Glomerular visceral epithelial cell (primary cell): ENCODE measurements at regions not wholly inside any gene's neighbourhood (a gene's known extent, or its start where the extent isn't known, plus 50 kb on each side); places are given as distances from the start of the nearest gene placed in this dataset.
A peak's percentile ranks its signal among the peaks of the same experiment; 100 is the strongest.
"Not testable (repeated sequence)": the region's sequence is repeated elsewhere in the genome, so short reads cannot be mapped to it uniquely, and the experiment has no call there.

ENCODE experiments used
- DNase-seq: peaks from one replicate; pipeline ENCODE4 v3.0.0-alpha.2; 2016; ENCODE audit errors: extremely low spot score

- DNase-seq: no peak
Measured at GRCh38 chr18:14962626-14963025, 214.7 kb downstream of the ANKRD30B start.

DNA sequence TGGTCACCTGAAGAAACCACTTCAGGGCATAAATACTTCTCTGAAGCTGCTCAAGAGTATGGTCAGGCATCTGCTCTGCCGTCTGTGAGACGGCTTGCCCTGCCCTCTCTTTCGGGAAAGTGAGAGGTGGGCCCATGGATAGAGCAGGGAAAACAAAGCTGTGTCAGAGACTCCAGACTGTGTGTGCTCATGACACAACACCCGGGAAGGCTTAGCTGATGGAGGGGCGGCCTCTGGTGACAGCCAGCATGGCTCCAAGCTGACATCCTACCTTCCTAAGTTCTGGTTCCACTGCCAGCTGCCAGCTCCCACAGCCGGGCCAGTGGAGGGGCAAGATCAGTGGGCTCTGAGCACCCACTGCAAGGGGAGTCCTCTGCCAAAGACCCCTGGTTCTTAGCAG lies 215.3 kb downstream of the ANKRD30B start:
- no peak for DNase-seq

GRCh38 chr18:14964002-14964401 lies 216.0 kb downstream of the ANKRD30B start:
- no peak for DNase-seq

DNA sequence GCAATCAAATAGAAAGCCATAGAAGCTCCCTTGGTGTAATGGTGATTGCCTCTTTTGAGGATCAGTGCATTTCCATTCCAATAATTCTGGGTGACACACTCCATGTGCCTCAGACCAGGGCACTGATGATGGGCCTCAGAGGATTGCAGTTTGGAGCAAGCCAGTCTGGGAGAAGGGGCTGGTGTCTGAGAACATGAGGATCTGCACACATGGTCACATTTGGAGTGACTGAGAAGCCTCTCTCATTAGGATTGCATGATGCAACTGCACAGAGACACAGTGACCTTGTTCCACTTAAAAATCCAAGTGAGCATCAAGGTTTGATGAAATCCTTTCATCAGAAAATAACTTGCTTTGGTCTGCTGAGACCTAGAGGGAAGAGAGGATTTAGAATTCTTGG lies 216.4 kb downstream of the ANKRD30B start:
- DNase-seq: no peak

GRCh38 chr18:14964976-14965375 lies 217.0 kb downstream of the ANKRD30B start:
- DNase-seq: not testable (repeated sequence)

DNA sequence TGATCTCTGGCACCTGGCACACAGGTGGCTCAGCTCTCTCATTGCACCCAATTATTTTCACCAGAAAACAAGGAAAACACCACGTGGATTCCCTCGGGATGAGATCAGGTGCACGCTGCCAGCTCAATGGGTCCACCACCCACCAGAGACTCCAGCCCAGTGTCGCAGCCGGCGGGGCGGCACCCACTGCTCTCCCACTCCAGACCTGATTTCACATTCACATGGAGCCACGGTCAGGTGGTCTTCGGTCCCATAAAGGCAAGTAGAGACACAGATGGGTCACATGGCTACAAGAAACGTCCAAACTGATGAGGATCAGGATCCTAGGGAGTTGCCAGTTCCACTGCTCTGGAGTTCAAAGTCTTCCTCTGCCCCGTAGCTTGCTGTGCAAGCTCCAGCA lies 217.6 kb downstream of the ANKRD30B start:
- no peak for DNase-seq

DNA sequence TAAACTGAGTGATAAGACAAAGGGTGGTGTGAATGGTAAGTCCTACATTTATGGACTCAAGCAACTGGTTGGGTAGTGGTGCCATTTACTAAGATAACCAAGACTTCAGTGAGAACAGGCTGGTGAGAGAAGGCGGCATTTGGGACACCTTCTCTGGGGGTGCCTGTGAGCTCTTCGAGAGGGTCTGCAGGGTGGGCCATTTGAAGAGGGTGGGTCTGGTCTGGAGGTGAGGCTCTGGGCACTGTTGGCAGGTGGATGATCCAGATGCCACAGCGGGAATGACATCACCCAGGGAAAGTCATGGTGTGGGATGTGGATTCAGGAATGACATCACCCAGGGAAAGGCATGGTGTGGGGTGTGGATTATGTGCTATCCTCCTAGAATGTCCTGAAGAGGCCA lies 219.3 kb downstream of the ANKRD30B start:
- not testable (repeated sequence) for DNase-seq

DNA sequence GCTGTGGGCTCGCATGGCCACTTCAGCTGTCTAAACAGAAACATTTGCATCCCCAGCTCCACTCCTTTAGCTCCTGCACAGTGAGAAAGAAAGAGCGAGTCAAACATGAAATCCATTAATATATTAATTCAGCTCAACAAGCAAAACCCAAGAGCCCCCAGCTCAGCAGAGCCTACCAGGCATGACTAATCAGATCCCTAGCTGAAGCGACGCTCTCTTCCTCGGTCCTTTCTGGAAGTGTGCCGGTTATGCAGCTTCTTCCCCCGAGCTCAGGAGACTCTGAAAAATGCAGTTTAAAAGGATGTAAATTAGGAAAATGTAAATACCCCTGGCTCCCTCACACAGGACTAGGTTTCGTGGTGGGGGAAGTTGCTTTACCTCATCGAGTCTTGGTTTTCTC lies 221.5 kb downstream of the ANKRD30B start:
- DNase-seq: no peak

- peak; percentile 73 for DNase-seq
Measured at GRCh38 chr18:14970027-14970426, 222.1 kb downstream of the ANKRD30B start.

- DNase-seq: peak; percentile 81
Measured at GRCh38 chr18:14971461-14972185, 223.7 kb downstream of the ANKRD30B start.

DNA sequence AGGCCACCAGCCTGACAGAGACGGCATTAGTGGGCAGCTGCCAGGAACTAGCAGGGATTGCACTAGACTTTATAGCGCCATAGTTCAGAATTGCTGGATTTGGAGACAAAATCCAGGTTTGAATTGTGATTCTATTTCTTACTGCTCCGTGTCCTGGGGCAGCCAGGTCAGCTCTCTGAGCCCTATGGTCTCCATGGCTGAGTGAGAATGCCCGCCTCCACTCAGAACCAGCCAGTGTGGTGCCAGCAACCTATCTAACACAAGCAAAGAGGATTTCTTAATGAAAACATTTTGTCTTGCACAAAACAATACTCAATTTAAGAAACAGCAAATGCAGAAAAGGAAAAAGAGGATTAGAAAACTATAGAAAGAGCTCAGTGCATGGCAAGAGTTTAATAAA lies 225.4 kb downstream of the ANKRD30B start:
- DNase-seq: not testable (repeated sequence)

- DNase-seq: no peak
Measured at GRCh38 chr18:14974088-14974487, 226.1 kb downstream of the ANKRD30B start.

GRCh38 chr18:14974576-14974975 lies 226.6 kb downstream of the ANKRD30B start:
- DNase-seq: peak; percentile 92

- no peak for DNase-seq
Measured at GRCh38 chr18:14975431-14975830, 227.5 kb downstream of the ANKRD30B start.

DNA sequence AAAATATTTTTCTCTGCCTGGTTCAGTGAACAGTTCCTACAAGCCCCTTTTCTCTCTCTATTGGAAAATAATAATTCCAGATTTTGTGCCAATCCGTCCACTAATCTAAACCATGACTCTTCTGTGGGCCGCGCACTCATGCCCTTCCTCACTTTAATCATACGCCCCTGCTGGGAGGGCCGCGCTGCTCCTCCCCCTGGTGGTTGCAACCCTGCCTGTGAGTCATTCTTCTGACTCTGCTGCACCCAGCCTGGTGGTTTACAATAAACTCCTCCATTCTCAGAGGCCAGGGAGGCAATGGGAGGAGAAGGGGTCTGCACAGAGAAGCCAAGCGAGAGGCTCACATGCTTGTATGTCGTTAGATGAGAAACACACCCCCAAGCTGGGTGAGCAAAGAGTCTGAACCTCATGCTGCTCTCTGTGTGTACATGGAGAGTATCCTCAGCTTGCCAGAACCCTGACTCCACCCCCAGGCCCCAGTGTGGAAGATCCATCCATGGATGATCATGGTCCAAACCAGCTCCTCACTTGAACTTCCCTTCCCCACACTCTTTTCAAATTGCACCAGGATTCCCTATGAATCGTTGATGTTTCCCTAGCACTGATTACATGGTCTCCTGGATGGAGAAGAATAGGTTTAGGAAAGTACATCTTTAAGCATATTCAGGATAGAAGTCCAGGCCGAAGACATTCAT lies 228.9 kb downstream of the ANKRD30B start:
- DNase-seq: peak; percentile 61

DNA sequence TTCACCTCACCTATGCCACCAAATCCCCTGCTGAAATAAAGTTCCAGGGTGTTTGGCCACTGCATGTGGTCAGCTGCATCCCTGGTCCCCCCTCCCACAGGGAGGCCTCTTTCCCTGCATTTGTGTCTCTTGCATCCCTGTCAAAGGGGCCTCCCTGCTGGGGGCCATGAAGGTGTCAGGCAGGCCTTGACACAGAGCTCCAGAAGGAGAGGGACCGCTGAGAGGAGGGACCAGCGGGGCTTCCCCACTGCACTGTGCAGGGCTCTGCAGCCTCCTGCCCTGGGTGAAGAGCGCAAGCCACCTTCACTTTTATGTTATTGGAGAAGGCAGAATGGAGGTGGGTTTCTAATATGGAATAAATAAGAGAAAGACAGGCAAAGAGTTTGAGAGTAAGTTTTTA lies 230.2 kb downstream of the ANKRD30B start:
- DNase-seq: no peak

DNA sequence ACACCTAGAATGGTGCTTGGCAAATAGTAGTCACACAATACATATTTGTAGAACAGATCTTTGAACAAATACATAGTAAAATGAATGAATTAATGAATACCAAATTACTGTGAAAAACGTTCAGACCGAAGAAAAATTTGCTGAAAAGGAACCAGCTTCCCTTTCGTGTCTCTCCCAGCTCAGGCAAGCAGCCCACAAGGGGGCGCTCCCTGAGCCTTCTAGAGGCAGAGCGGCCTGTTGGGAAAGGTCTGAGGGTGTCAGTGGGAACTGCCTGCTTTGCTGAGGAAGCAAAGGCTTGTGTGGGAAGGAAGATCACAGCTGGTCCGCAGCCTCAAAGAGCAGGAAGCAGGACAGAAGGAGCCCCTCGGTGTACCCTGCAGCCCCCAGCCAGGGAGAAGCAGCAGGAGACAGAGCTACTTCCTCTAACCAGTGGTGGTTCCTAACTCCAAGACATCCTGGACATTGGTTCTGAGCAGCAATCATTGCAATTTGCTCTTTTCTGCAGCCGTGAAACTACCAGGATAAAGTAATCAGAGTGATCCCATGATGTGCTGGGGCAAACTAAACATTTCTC lies 231.1 kb downstream of the ANKRD30B start:
- DNase-seq: peak; percentile 41

- DNase-seq: no peak
Measured at GRCh38 chr18:14979875-14980274, 231.9 kb downstream of the ANKRD30B start.

GRCh38 chr18:14984531-14984930 lies 236.6 kb downstream of the ANKRD30B start:
- DNase-seq: not testable (repeated sequence)

- DNase-seq: not testable (repeated sequence)
Measured at GRCh38 chr18:14985291-14986013, 237.5 kb downstream of the ANKRD30B start.

GRCh38 chr18:14987377-14987776 lies 239.4 kb downstream of the ANKRD30B start:
- DNase-seq: not testable (repeated sequence)
